Fibroblast of gingiva (primary cell): ENCODE measurements at regions not wholly inside any gene's neighbourhood (a gene's known extent, or its start where the extent isn't known, plus 50 kb on each side); places are given as distances from the start of the nearest gene placed in this dataset.
"Not testable (repeated sequence)": the region's sequence is repeated elsewhere in the genome, so short reads cannot be mapped to it uniquely, and the experiment has no call there.

ENCODE experiments used
- DNase-seq: peaks from one replicate; pipeline ENCODE4 v3.0.0-alpha.2; 2011; ENCODE audit warnings: low read depth

DNA sequence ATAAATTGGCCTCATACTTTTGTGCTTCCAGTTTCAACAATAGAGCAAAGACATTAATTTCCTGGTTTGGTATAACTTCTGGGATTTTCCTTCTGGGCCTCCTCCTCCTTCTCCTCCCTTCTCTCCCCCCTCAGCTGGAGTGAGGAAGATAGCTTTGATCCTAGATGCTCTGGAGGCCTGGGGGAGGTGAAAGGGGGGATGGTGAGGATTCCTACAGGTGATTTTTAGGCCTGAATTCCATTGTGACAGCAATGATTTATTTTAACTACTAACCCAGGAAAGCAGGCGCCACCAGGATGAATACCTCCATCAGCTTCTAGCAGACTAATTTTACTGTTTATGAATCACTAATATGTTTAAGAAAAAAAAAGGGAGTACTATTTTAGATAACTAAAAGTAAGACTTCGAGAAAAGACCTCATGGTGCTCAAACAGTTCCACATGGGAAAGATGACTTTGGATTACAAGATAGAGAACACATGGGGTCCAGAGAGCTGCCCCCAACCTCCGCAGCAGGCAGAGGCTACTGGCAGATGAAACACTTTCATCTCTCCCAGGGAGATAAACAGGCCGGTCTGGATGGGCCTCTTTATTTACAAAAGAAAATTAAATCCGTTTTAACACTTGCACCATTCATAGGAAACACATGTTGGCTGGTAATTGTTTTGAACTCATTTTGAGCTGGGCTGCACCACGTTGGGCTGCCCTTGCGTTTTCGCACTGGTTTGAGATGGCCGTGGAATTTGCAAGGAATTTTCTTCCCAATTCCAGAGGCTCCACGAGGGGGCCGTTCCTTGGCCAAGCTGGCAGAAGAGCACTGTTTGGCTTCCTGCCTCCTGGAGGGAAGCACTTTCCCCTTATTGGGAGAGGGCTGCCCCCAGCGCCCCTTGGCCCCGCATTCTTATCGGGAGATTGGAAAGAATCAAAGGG, 125.1 kb upstream of the STX18 start:
- peak; percentile 91 for DNase-seq

DNA sequence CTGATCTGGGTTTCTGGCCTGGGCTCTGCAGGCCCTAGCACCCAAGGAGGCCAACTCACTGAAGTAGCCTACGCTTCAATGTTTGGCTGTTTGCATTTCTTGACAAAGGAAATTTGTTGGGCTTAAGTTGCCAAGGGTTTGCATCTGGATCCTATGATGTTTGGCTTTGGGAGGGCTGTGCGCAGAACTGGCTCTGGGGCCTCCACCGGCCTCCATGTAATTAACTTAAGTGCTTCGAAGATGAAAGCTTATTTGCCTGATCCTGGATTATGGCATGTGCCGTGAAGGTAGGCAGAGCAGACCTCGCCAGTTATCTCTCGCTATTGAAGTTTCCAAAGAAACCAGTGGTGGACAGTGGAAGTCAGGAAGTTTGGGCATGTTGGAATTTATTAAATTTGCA, 124.3 kb upstream of the STX18 start:
- DNase-seq, result no peak

GRCh38 chr4:4664234-4664633, 122.4 kb upstream of the STX18 start:
- no peak for DNase-seq

- DNase-seq, result no peak
These were observed 121.2 kb upstream of the STX18 start for GRCh38 chr4:4663028-4663427.

GRCh38 chr4:4662230-4662629, 120.4 kb upstream of the STX18 start:
- no peak for DNase-seq

- peak; percentile 85 for DNase-seq
These were observed 118.2 kb upstream of the STX18 start for GRCh38 chr4:4659871-4660651.

DNA sequence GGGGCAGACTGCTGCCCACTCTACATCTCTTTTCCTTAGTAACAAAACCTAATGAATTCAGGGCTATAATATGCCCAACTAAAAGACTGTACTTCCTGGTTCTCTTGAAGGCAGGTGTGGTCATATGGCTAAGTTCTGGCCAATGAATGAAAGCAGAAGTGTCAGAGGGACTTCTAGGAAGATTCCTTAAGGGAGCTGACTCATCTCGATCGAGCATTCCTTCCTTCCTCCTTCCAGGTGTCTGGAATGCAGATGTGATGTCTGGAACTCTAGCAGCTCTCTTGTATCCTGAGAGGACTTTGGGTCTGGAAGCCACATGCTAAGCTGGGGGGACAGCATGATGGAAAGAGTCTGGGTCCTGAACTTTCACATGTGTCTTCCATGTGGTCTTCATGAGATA, 116.2 kb upstream of the STX18 start:
- no peak for DNase-seq

DNA sequence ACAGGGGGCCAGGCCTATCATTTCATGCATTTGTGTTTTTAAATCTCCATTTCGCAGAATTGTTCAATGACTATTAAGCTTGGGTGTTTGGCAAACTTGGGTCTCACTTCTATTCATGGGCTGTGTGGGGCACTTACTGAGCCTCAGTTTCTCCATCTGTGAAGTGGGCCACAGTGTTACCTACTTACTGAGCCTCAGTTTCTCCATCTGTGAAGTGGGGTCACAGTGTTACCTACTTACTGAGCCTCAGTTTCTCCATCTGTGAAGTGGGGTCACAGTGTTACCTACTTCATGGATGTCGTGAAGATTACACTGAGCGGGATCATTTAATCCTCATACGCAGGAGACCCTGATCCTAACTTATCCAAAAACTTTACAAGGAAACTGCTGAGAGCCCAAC, 115.1 kb upstream of the STX18 start:
- DNase-seq, result no peak

GRCh38 chr4:4655901-4656300, 114.1 kb upstream of the STX18 start:
- peak; percentile 70 for DNase-seq

DNA sequence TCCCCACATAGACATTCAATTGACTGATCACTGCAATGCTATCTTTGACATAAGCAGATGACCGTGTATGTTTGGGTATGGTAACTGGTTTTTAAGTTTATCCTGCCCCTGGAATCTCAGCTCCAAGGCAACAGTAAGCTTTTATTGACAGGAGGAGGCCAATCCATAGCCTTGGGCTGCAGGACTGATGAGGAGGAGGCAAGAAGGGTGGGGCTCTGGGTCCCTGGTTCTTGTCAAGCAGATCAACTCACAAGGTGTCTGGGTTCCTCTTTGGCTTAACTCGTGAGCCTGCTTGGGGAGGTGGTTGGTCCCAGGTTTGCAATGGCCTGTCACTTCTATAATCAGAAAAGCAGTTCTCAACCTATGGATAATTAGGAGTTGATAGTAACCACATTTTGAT, 113.2 kb upstream of the STX18 start:
- no peak for DNase-seq

GRCh38 chr4:4651811-4652755, 110.2 kb upstream of the STX18 start:
- no peak for DNase-seq

DNA sequence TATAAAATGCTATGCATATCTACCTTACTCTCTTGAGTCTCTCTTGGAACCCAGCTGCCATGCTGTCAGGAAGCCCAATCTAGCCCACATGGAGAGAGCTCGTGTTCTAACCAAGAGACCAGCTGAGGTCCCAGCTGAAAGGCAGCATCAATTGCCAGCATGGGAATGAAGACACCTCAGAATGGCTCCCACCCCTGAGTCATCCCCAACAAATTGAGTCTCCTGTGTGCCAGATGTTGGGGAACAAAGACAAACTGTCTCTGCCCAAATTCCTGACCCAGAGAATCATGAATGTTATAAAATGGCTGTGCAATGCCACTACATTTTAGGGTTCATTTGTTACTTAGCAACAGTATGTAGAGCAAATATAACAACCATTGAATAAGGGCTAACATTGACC, 105.2 kb upstream of the STX18 start:
- DNase-seq, result peak; percentile 11

GRCh38 chr4:4645743-4646142, 103.9 kb upstream of the STX18 start:
- no peak for DNase-seq

- DNase-seq, result not testable (repeated sequence)
These were observed 102.4 kb upstream of the STX18 start for GRCh38 chr4:4644277-4644676.

- DNase-seq, result not testable (repeated sequence)
These were observed 101.9 kb upstream of the STX18 start for GRCh38 chr4:4643743-4644142.

- no peak for DNase-seq
These were observed 101.5 kb upstream of the STX18 start for GRCh38 chr4:4643306-4643705.

- DNase-seq, result no peak
These were observed 100.7 kb upstream of the STX18 start for GRCh38 chr4:4642496-4643000.

GRCh38 chr4:4641661-4642495, 100.0 kb upstream of the STX18 start:
- no peak for DNase-seq

DNA sequence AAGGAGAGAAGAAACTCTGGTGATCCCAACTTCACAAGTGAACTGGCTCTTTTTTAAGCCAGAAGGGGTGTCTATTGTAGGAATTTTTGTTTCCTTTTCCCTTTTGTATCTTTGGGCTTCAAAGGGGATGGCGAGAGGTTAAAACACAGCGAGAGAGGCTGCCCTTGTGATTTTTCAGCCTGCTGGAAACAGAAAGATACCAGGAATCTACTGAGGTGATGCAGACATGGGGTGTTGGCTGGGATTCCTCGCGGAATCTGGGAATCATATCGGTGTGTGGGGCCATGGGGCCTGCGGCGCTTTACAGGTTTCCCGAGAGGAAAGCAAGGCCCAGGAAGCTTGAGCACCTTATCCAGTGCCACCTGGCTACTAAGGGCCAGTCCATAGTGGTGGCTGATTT, 99.4 kb upstream of the STX18 start:
- DNase-seq, result no peak

DNA sequence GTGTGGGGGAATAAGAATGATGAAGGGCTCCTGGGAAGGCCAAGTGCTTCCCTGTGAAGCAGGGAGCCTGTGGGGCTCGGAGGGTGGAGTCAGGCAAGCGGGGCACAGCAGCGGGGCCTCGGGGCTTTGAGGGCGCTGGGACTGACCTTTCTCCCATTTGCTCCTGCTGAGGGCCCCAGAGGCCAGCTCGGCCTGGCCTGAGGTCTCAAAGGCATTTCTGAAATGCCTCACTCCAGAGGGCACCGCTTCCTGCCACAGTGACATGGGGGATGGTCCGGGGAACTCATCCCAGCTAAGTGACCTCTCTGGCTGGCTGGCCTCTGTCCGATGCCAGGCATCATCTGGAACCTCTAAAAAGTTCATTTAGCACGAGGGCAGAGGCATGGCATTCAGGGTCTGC, 98.8 kb upstream of the STX18 start:
- DNase-seq, result peak; percentile 46

DNA sequence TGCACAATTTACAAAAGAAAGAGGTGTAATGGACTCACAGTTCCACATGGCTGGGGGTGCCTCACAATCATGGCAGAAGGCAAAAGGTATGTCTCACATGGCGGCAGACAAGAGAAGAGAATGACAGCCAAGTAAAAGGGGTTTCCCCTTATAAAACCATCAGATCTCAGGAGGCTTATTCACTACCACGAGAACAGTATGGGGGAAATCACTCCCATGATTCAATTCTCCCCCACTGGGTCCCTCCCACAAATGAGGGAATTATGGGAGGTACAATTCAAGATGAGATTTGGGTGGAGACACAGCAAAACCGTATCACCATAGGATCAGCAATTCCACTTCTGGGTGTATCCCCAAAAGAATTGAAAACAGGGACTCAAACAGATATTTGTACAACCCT, 97.5 kb upstream of the STX18 start:
- no peak for DNase-seq
